ENCODE measurements at regions not wholly inside any gene's neighbourhood (a gene's known extent, or its start where the extent isn't known, plus 50 kb on each side); places are given as distances from the start of the nearest gene placed in this dataset.

DNA sequence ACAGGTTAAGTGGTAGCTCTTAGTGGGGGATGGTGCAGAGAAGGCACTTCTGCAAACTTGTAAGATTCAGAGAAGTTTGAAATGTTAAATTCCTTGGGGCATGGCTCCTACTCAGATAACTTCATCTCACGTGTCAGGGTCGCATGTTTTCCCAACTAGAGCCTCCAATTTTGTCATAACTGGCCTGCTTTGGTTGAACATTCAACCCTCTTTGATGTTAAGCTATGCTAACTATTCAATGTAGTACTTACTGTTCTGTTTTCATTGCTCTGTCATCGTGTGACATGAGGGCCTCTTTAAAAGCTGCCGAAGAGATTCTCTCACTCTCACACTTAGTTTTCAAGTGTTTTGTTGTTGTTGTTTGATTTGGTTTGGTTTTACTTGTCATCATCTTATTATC is 280.8 kb downstream of the CDH11 start:
- 58% methylated on average over 2 of the region's 4 CpGs for WGBS (ENCODE audit: insufficient coverage)
- no peaks in the 10 kb centered on the region for H3K36me3 Mint-ChIP-seq
- no peak overlapping the region for H3K4me3 ChIP-seq (ENCODE audit: low read length)
- H3K27me3 Mint-ChIP-seq (ENCODE audit: low read depth in 2 of 2): no peaks in the 10 kb centered on the region
- intact Hi-C loops (cut with micrococcal nuclease): no loop called here
- H3K4me1 Mint-ChIP-seq: no peaks in the 10 kb centered on the region
- TF ChIP-seq, protein P1, sequence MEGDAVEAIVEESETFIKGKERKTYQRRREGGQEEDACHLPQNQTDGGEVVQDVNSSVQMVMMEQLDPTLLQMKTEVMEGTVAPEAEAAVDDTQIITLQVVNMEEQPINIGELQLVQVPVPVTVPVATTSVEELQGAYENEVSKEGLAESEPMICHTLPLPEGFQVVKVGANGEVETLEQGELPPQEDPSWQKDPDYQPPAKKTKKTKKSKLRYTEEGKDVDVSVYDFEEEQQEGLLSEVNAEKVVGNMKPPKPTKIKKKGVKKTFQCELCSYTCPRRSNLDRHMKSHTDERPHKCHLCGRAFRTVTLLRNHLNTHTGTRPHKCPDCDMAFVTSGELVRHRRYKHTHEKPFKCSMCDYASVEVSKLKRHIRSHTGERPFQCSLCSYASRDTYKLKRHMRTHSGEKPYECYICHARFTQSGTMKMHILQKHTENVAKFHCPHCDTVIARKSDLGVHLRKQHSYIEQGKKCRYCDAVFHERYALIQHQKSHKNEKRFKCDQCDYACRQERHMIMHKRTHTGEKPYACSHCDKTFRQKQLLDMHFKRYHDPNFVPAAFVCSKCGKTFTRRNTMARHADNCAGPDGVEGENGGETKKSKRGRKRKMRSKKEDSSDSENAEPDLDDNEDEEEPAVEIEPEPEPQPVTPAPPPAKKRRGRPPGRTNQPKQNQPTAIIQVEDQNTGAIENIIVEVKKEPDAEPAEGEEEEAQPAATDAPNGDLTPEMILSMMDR (IDR thresholded peaks at IDR 0.05): no peak
- DNase-seq (no peak), ATAC-seq (no peak)
- H3K27ac ChIP-seq (ENCODE audit: low read length): no peak overlapping the region
- no peak overlapping the region for H3K27ac Mint-ChIP-seq
- H3K36me3 ChIP-seq (ENCODE audit: control insufficient read depth, insufficient read depth, low read length): no peaks in the 10 kb centered on the region
- H3K9me3 ChIP-seq (ENCODE audit: control insufficient read depth, insufficient read depth, low read length): peaks cover 2% of the 10 kb centered on the region
- peaks cover 11 to 17% of the 10 kb centered on the region in 2 donors for H3K9me3 Mint-ChIP-seq
- H3K27me3 ChIP-seq (ENCODE audit: control insufficient read depth, insufficient read depth, low read length): no peaks in the 10 kb centered on the region
- H3K4me1 ChIP-seq (ENCODE audit: control insufficient read depth, insufficient read depth, low read length): no peaks in the 10 kb centered on the region
- no peak overlapping the region for H3K4me3 Mint-ChIP-seq

DNA sequence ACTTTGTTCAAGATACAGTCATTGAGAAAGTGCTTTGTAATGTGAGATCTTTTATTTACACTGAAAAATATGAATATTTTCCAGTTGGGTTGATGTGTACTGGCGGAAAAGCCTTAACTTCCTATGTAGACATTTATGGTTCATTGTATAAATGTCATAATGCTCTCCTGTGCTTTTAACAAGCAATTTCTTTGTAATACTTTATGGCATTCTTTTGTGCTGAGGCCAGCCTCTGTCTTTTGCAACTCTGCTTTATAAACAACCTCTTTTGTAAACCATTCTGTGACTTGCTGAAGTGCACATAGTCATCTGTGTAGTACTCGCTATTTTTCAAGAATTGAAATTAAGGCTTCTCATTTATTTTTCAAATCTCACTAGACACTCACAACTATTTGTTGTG is 291.2 kb downstream of the CDH11 start:
- no peaks in the 10 kb centered on the region for H3K27me3 ChIP-seq (ENCODE audit: control insufficient read depth, insufficient read depth, low read length)
- 89% methylated on average over 2 of the region's 2 CpGs for WGBS (ENCODE audit: insufficient coverage)
- H3K27ac ChIP-seq (ENCODE audit: low read length): no peak overlapping the region
- Mint-ChIP-seq H3K4me1 (no peaks in the 10 kb centered on the region), H3K36me3 (no peaks in the 10 kb centered on the region), H3K9me3 (peaks cover 9 to 12% of the 10 kb centered on the region in 2 donors), H3K27ac (no peak overlapping the region), H3K4me3 (no peak overlapping the region), H3K27me3 (ENCODE audit: low read depth in 2 of 2) (no peaks in the 10 kb centered on the region)
- intact Hi-C loops (cut with micrococcal nuclease): no loop called here
- no peaks in the 10 kb centered on the region for H3K4me1 ChIP-seq (ENCODE audit: control insufficient read depth, insufficient read depth, low read length)
- H3K36me3 ChIP-seq (ENCODE audit: control insufficient read depth, insufficient read depth, low read length): no peaks in the 10 kb centered on the region
- no peak overlapping the region for H3K4me3 ChIP-seq (ENCODE audit: low read length)
- TF ChIP-seq, protein P1 (IDR thresholded peaks at IDR 0.05): no peak
- H3K9me3 ChIP-seq (ENCODE audit: control insufficient read depth, insufficient read depth, low read length): no peaks in the 10 kb centered on the region
- no peak for ATAC-seq
- no peak for DNase-seq

DNA sequence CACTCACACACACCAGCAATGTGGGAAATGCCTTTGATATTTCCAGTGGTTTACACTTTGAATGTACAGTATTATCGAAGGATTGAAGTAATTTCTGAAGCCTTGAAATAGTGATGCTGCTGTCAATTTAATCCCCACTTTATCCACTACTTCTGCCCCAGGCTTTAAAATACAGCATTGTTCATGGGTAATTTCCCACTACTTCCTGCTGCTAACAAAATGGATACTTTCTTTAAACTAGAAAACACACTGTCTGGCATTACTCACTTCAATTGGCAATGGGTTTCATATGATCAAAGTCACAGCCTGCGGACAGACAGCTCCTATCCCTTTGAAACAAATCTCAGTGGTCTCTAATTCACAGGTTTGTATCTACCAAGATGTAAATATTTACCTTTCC is 292.2 kb downstream of the CDH11 start:
- ATAC-seq (no peak), DNase-seq (no peak)
- intact Hi-C loops (cut with micrococcal nuclease): no loop called here
- Mint-ChIP-seq H3K27me3 (ENCODE audit: low read depth in 2 of 2) (no peaks in the 10 kb centered on the region), H3K4me1 (no peaks in the 10 kb centered on the region), H3K36me3 (peaks cover 1% of the 10 kb centered on the region), H3K27ac (no peak overlapping the region), H3K4me3 (no peak overlapping the region), H3K9me3 (peaks cover 5 to 9% of the 10 kb centered on the region in 2 donors)
- no peaks in the 10 kb centered on the region for H3K36me3 ChIP-seq (ENCODE audit: control insufficient read depth, insufficient read depth, low read length)
- TF ChIP-seq, protein P1 (IDR thresholded peaks at IDR 0.05): no peak
- no peak overlapping the region for H3K4me3 ChIP-seq (ENCODE audit: low read length)
- H3K27me3 ChIP-seq (ENCODE audit: control insufficient read depth, insufficient read depth, low read length): no peaks in the 10 kb centered on the region
- no peaks in the 10 kb centered on the region for H3K4me1 ChIP-seq (ENCODE audit: control insufficient read depth, insufficient read depth, low read length)
- no peak overlapping the region for H3K27ac ChIP-seq (ENCODE audit: low read length)
- 72% methylated on average over 2 of the region's 2 CpGs for whole genome bisulfite sequencing (ENCODE audit: insufficient coverage)
- H3K9me3 ChIP-seq (ENCODE audit: control insufficient read depth, insufficient read depth, low read length): no peaks in the 10 kb centered on the region

DNA sequence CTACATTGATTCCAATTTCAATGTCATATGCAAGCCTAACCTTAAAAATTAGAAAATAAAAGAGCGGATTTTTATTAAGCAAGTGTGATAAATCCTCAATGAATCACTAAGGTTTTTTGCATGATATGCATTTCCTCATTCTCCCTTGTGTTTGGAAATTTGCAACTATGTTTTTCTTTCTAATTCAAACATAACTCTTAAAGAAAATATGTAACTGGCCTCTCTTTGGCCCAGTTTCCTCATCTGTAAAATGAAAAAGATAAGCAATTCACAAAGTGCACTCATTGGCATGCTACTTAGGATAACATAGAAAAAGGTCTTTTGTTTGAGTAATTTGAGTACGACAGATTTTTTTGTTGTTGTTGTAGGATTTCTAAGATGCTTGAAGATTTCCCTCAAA is 295.5 kb downstream of the CDH11 start:
- H3K36me3 Mint-ChIP-seq: peaks cover 11% of the 10 kb centered on the region
- Histone ChIP-seq H3K27ac (ENCODE audit: low read length) (no peak overlapping the region), H3K9me3 (ENCODE audit: control insufficient read depth, insufficient read depth, low read length) (no peaks in the 10 kb centered on the region), H3K27me3 (ENCODE audit: control insufficient read depth, insufficient read depth, low read length) (no peaks in the 10 kb centered on the region), H3K4me3 (ENCODE audit: low read length) (no peak overlapping the region), H3K4me1 (ENCODE audit: control insufficient read depth, insufficient read depth, low read length) (no peaks in the 10 kb centered on the region), H3K36me3 (ENCODE audit: control insufficient read depth, insufficient read depth, low read length) (no peaks in the 10 kb centered on the region)
- TF ChIP-seq, protein P1 (IDR thresholded peaks at IDR 0.05): no peak
- WGBS (ENCODE audit: insufficient coverage): 80% methylated on average over 1 of the region's 2 CpGs
- H3K27me3 Mint-ChIP-seq (ENCODE audit: low read depth in 2 of 2): no peaks in the 10 kb centered on the region
- H3K27ac Mint-ChIP-seq: no peak overlapping the region
- H3K4me1 Mint-ChIP-seq: no peaks in the 10 kb centered on the region
- H3K4me3 Mint-ChIP-seq: no peak overlapping the region
- DNase-seq (no peak), ATAC-seq (no peak)
- intact Hi-C loops (cut with micrococcal nuclease): no loop called here
- H3K9me3 Mint-ChIP-seq: peaks cover 3 to 8% of the 10 kb centered on the region in 2 donors

Data from natural killer cell (primary cell).